MM.1S (cell line): ENCODE measurements at regions not wholly inside any gene's neighbourhood (a gene's known extent, or its start where the extent isn't known, plus 50 kb on each side); places are given as distances from the start of the nearest gene placed in this dataset.

Experiments used
- EZH2 ChIP-seq: fragments of 300-600 bp; sonication (generic); optimal IDR thresholded peaks from 2 replicates; pipeline ENCODE3; 2017; ENCODE audit warnings: low read depth, mild to moderate bottlenecking, antibody characterized with exemption, low read length, mixed read lengths
- EZH2phosphoT487 ChIP-seq: fragments of 300-600 bp; sonication (generic); IDR thresholded peaks from 2 replicates; pipeline ENCODE4 v1.6.1; 2018; ENCODE audit warnings: antibody characterized with exemption, low read length
- TF ChIP-seq, protein P1 (sequence below): fragments of 300-600 bp; sonication (generic); IDR thresholded peaks from 2 replicates; pipeline ENCODE4 v1.5.1; 2016; ENCODE audit warnings: antibody characterized with exemption, low read length, mixed read lengths

DNA sequence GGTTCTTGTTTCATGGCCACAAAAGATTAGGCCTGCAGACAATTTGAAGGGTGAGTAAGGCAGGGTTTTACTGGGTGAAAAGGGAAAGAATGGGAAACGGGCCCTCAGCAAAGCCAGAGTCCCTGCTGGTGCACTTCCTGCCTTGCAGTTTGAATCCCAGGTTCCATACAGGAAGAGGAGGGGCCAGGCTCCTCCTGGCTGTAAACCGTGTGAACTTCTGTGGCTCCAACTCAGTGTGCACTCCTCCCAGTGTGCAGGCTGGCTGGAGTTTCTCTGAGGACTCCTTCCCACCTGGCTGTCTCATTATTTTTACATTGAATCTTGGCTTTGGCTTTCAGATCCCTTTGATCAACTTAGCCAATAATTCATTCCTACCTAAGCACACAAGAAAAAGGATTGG lies 367.1 kb upstream of the KLF4 start:
- TF ChIP-seq, protein P1, sequence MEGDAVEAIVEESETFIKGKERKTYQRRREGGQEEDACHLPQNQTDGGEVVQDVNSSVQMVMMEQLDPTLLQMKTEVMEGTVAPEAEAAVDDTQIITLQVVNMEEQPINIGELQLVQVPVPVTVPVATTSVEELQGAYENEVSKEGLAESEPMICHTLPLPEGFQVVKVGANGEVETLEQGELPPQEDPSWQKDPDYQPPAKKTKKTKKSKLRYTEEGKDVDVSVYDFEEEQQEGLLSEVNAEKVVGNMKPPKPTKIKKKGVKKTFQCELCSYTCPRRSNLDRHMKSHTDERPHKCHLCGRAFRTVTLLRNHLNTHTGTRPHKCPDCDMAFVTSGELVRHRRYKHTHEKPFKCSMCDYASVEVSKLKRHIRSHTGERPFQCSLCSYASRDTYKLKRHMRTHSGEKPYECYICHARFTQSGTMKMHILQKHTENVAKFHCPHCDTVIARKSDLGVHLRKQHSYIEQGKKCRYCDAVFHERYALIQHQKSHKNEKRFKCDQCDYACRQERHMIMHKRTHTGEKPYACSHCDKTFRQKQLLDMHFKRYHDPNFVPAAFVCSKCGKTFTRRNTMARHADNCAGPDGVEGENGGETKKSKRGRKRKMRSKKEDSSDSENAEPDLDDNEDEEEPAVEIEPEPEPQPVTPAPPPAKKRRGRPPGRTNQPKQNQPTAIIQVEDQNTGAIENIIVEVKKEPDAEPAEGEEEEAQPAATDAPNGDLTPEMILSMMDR, result no peak
- TF ChIP-seq EZH2phosphoT487 (no peak), EZH2 (no peak)
